RWPE2 (cell line): ENCODE measurements at regions not wholly inside any gene's neighbourhood (a gene's known extent, or its start where the extent isn't known, plus 50 kb on each side); places are given as distances from the start of the nearest gene placed in this dataset.
A peak's percentile ranks its signal among the peaks of the same experiment; 100 is the strongest.

ENCODE experiments used
- ATAC-seq: fragments of 200-7000 bp; cut with Tn5 transposase; 3 replicates; pipeline ENCODE4 v1.9.1; 2021; ENCODE audit warnings: low read depth
- DNase-seq: peaks from one replicate; pipeline ENCODE4 v3.0.0-alpha.2; 2020; ENCODE audit warnings: low spot score
- H3K27ac ChIP-seq: fragments of 450-650 bp; 2 replicates; pipeline ENCODE4 v1.5.1; 2017; ENCODE audit warnings: mild to moderate bottlenecking; ENCODE audit not compliant: poor library complexity, severe bottlenecking
- H3K27me3 ChIP-seq: fragments of 250-450 bp; sonication (Bioruptor Pico); 2 replicates; pipeline ENCODE4 v1.5.1; 2021; ENCODE audit warnings: mild to moderate bottlenecking, moderate library complexity; ENCODE audit not compliant: insufficient read depth, poor library complexity, severe bottlenecking
- H3K36me3 ChIP-seq: fragments of 250-450 bp; sonication (Bioruptor Pico); 2 replicates; pipeline ENCODE4 v1.5.1; 2020; ENCODE audit warnings: low read depth, mild to moderate bottlenecking, moderate library complexity
- H3K4me1 ChIP-seq: fragments of 250-450 bp; sonication (Bioruptor Pico); 2 replicates; pipeline ENCODE4 v1.5.1; 2021; ENCODE audit warnings: mild to moderate bottlenecking, moderate library complexity; ENCODE audit not compliant: insufficient read depth, poor library complexity, severe bottlenecking
- H3K4me3 ChIP-seq: fragments of 250-450 bp; sonication (Bioruptor Pico); 2 replicates; pipeline ENCODE4 v1.5.1; 2021; ENCODE audit warnings: mild to moderate bottlenecking, moderate library complexity; ENCODE audit not compliant: severe bottlenecking
- H3K9me3 ChIP-seq: fragments of 250-450 bp; sonication (Bioruptor Pico); 2 replicates; pipeline ENCODE4 v1.5.1; 2021; ENCODE audit warnings: mild to moderate bottlenecking, moderate library complexity; ENCODE audit not compliant: severe bottlenecking
- TF ChIP-seq, protein P1 (sequence below): fragments of 450-650 bp; IDR thresholded peaks from one replicate; pipeline ENCODE4 v1.5.1; 2017; ENCODE audit warnings: mild to moderate bottlenecking, moderate library complexity; ENCODE audit not compliant: poor library complexity, severe bottlenecking

DNA sequence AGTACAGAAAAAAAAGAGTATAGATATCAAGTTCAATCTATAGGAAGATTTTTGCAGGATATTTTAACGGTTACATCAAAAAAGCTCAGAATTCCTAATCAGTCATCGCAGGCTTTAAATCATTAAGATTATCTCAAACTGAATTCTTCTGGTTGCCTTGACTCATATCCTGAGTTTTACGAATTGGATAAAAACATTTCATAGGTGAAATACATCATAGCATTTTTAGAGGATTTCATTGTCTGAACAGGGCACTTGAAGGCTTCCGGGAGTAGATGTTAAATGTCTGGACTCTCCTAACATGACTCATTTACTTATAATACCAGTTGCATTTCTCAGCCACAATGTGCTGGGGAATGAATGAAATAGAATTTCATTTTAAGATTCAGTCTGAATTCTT, 2216.6 kb upstream of the RAG2 start:
- Histone ChIP-seq H3K27ac (peak overlapping the region; percentile 93), H3K36me3 (no peaks in the 10 kb centered on the region), H3K9me3 (no peaks in the 10 kb centered on the region), H3K4me1 (peaks cover 21% of the 10 kb centered on the region), H3K4me3 (no peak overlapping the region), H3K27me3 (no peaks in the 10 kb centered on the region)
- DNase-seq (no peak), ATAC-seq (peak; percentile 100)
- TF ChIP-seq, protein P1, sequence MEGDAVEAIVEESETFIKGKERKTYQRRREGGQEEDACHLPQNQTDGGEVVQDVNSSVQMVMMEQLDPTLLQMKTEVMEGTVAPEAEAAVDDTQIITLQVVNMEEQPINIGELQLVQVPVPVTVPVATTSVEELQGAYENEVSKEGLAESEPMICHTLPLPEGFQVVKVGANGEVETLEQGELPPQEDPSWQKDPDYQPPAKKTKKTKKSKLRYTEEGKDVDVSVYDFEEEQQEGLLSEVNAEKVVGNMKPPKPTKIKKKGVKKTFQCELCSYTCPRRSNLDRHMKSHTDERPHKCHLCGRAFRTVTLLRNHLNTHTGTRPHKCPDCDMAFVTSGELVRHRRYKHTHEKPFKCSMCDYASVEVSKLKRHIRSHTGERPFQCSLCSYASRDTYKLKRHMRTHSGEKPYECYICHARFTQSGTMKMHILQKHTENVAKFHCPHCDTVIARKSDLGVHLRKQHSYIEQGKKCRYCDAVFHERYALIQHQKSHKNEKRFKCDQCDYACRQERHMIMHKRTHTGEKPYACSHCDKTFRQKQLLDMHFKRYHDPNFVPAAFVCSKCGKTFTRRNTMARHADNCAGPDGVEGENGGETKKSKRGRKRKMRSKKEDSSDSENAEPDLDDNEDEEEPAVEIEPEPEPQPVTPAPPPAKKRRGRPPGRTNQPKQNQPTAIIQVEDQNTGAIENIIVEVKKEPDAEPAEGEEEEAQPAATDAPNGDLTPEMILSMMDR: no peak

DNA sequence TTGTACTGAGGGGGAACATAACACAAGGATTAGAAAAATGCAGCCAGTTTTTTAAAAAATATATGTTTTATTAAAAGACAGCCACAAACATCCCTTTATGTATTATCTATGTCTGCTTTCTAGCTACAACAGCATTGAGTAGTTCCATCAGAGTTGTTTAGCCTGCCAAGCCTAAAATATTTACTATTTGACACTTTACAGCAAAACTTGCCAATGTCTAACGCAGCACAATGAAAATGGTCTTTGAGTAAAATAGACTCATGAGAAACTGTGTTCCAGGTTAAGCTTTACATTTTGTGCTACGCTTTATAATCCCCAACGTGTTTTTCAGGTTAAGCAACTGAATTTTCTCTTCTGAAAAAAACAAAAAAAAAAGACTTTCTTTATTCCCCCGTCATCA, 2211.5 kb upstream of the RAG2 start:
- DNase-seq (no peak), ATAC-seq (no peak)
- peaks cover 2% of the 10 kb centered on the region for H3K4me1 ChIP-seq
- H3K9me3 ChIP-seq: no peaks in the 10 kb centered on the region
- TF ChIP-seq, protein P1: no peak
- no peaks in the 10 kb centered on the region for H3K36me3 ChIP-seq
- H3K4me3 ChIP-seq: no peak overlapping the region
- H3K27ac ChIP-seq: no peak overlapping the region
- no peaks in the 10 kb centered on the region for H3K27me3 ChIP-seq

DNA sequence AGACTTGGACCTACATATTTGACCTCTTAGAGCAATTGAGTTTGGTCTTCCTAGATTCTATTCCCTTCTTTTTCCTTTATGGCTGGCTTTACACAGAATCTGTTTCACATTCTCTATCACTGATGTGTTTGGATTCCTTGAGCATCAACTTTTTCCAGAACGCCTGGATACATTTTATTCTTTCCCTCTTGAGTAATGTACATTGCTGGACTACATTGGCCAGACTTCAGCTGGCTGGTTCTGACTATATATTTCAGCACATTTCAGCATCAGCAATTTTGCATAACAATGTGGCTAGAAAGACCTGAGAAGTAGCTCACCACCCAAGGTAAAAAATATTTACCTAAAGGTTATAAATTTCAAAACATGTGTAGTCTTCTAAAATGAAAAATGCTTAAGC, 2198.2 kb upstream of the RAG2 start:
- Histone ChIP-seq H3K4me1 (no peaks in the 10 kb centered on the region), H3K36me3 (no peaks in the 10 kb centered on the region), H3K9me3 (peaks cover 2% of the 10 kb centered on the region), H3K27me3 (no peaks in the 10 kb centered on the region), H3K4me3 (no peak overlapping the region), H3K27ac (no peak overlapping the region)
- DNase-seq: no peak
- TF ChIP-seq, protein P1: no peak
- ATAC-seq: no peak

DNA sequence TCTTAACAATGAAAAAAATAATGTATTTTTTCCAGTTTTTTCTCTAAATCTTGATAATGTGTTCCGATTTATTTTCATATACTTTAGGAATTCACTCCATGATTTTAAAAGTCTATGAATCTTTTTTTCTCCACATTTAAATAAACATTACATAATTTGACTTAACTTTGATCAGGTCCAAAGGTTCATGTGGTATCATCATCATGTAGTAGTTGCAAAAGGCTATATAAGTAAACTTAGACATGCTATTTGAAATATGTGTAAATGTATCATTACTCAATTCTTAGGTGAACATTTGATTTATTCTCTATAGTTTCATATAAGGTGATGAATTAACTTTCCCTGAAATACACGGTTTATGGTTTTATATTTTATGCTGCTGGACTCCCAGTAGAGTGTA, 2197.0 kb upstream of the RAG2 start:
- H3K27me3 ChIP-seq: no peaks in the 10 kb centered on the region
- H3K4me3 ChIP-seq: no peak overlapping the region
- no peaks in the 10 kb centered on the region for H3K4me1 ChIP-seq
- DNase-seq (no peak), ATAC-seq (no peak)
- H3K36me3 ChIP-seq: no peaks in the 10 kb centered on the region
- peaks cover 2% of the 10 kb centered on the region for H3K9me3 ChIP-seq
- TF ChIP-seq, protein P1: no peak
- H3K27ac ChIP-seq: no peak overlapping the region

DNA sequence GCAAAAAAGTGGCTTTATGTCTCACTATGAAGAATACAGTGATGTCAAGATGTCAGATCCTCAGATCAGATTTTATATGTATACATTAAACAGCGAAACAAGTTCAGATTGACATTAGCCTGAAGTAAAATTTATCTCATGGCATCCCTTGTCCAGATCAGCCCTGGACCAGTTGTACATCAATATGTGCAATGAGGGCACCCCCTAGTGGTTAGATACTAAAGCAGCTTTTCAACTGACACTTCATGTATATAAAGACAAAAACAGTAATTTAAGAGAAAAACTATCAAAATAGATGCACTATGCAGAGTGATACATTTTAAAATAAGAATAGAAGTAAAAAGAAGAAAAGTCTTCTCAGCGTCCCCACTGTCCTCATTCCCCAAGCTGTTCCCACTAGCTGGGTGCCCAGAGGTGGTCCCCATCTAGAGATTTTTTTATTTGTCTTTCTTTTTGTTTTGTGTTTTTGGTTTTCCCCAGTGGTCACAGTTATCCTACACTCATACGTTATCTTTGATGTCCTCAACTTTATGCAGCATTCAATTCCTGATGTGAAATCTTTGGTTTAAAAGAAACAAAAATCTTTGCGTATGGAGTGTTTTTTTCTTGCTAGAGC, 2193.4 kb upstream of the RAG2 start:
- Histone ChIP-seq H3K4me1 (no peaks in the 10 kb centered on the region), H3K36me3 (no peaks in the 10 kb centered on the region), H3K27ac (no peak overlapping the region), H3K4me3 (no peak overlapping the region), H3K9me3 (no peaks in the 10 kb centered on the region), H3K27me3 (no peaks in the 10 kb centered on the region)
- ATAC-seq (peak; percentile 67; the same call in 1 of the 3 replicates), DNase-seq (no peak)
- TF ChIP-seq, protein P1: peak; percentile 84
